Dermis blood vessel endothelial cell (primary cell): ENCODE measurements at regions not wholly inside any gene's neighbourhood (a gene's known extent, or its start where the extent isn't known, plus 50 kb on each side); places are given as distances from the start of the nearest gene placed in this dataset.

Source experiments
- DNase-seq: peaks from one replicate; pipeline ENCODE4 v3.0.0; 2010

GRCh38 chr9:81847181-81847915, 80.9 kb upstream of the SPATA31D4 start:
- peak; percentile 30 for DNase-seq

DNA sequence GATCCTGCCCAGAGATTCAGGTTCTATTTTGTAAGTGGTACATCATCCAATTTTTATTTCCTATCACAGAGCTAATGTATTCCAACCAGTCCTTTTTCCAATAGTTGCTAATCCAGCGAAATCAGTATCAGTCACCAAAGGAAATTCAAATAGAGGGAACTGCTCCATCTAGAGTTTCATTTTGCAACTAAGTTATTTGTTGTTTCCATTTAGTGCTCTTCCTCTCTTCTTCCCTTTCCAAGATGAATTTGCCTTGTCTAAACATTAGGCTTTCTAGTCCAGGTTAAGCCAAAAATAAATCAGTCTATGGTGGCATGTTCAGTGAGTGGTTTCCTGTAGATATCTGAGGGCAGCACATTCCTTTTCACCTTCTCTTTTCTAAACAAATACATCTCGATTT, 79.8 kb upstream of the SPATA31D4 start:
- DNase-seq, result peak; percentile 64

DNA sequence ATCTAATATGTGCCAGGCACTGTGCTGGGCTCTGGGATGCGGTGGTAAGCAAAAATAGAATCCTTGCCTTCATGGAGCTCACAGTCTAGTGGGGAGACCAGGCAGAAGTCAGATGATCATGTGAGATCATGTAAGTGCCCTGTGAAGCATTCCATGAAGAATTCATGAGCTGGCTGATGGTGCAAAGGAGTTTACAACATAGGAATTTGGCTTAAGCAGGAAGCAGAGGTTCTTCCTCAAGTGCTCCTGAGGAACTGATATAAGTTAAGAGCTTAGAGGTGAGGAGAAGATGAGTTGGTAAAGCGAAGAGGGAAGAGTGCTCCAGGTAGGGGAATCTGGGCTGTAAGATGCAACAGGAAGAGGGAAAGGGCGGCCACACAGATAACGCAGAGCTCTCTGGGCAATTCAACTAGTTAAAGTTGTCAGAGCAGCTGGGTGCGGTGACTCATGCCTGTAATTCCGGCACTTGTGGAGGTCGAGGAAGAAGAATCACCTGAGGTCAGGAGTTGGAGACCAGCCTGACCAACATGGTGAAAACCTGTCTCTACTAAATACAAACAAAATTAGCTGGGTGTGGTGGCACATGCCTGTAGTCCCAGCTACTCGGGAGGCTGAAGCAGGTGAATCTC, 78.5 kb upstream of the SPATA31D4 start:
- DNase-seq, result peak; percentile 63

GRCh38 chr9:81850724-81851123, 77.5 kb upstream of the SPATA31D4 start:
- DNase-seq, result no peak

DNA sequence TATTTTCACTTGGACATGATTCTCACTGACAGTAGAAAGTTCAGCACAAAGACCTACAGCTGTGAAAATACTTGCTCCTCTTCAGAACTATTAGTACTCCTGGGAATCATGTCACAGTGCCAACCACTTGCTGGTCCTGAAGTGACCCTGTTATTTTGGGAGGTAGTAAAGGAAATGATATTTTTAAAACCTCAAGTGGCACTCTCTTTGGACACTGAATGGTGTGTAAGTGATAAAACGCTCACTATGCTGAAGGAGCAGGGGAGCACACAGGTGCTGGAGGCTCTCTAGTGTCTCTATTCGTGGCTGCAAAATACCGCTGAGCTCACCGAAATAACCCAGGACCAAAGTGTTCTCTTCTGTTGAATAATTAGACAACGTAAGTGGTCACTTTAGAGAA, 76.9 kb upstream of the SPATA31D4 start:
- no peak for DNase-seq

- no peak for DNase-seq
Observed at GRCh38 chr9:81852820-81853219, 75.4 kb upstream of the SPATA31D4 start.

DNA sequence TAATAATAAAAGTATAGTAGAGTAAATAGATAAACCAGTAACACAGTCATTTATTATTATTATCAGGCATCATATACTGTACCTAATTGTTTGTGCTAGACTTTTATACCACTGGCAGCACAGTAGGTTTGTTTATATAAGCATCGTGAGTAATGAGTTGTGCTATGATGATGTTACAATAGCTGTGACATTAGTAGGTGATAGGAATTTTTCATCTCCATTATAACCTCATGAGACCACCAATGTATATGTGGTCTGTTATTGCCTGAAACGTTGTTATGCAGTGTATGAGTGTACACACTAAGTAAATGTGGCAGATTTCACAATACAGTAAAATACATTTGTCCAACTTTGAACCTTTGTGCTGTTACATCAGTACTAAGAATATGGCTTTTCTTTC, 72.7 kb upstream of the SPATA31D4 start:
- DNase-seq, result no peak

- no peak for DNase-seq
Observed at GRCh38 chr9:81858657-81859430, 69.4 kb upstream of the SPATA31D4 start.

GRCh38 chr9:81860581-81860980, 67.6 kb upstream of the SPATA31D4 start:
- no peak for DNase-seq

GRCh38 chr9:81861644-81862043, 66.6 kb upstream of the SPATA31D4 start:
- no peak for DNase-seq

GRCh38 chr9:81868145-81868544, 60.1 kb upstream of the SPATA31D4 start:
- no peak for DNase-seq

DNA sequence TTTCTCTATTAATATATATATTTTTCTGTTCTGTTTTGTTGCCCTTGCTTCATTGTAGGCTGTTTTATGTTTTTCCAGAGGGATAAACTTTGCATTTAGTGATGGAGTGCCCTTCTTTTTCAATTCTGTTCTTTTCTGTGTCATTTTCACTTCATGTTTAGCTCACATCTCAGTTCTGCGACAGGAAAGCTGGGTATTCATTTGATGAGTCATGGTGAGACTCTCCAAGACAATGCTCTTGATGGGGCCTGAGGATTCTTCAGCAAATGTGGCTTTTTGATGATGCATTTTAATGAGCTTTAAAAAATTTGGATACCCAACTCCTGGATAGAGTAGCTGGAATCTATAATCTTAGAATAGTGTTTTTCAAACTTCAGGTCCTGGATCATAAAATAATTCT, 56.5 kb upstream of the SPATA31D4 start:
- DNase-seq, result peak; percentile 70

- DNase-seq, result peak; percentile 60
Observed at GRCh38 chr9:81874250-81874649, 54.0 kb upstream of the SPATA31D4 start.

GRCh38 chr9:81874931-81875330, 53.3 kb upstream of the SPATA31D4 start:
- peak; percentile 96 for DNase-seq

- DNase-seq, result no peak
Observed at GRCh38 chr9:81877047-81877446, 51.2 kb upstream of the SPATA31D4 start.
